WTC11 (cell line): ENCODE measurements at regions not wholly inside any gene's neighbourhood (a gene's known extent, or its start where the extent isn't known, plus 50 kb on each side); places are given as distances from the start of the nearest gene placed in this dataset.
A peak's percentile ranks its signal among the peaks of the same experiment; 100 is the strongest.
"Not testable (repeated sequence)": the region's sequence is repeated elsewhere in the genome, so short reads cannot be mapped to it uniquely, and the experiment has no call there.

ENCODE experiments used
- ATAC-seq: fragments of 200-7000 bp; cut with Tn5 transposase; 2 replicates; pipeline ENCODE4 v1.10.0; 2021; ENCODE audit warnings: mild to moderate bottlenecking, moderate library complexity
- CTCF ChIA-PET: fragments of 300-600 bp; sonication (Branson Sonifier 250); formaldehyde crosslinking; loops from one replicate; lab custom pipeline; 2021; ENCODE audit warnings: antibody characterized with exemption; lab: Charles Lee
- POLR2A ChIA-PET: fragments of 350-600 bp; sonication (Branson Sonifier 250); formaldehyde crosslinking; loops from one replicate; lab custom pipeline; 2021; ENCODE audit warnings: antibody characterized with exemption; lab: Charles Lee
- DNase-seq: peaks from one replicate; pipeline ENCODE4 v3.0.0; 2021; ENCODE audit warnings: low spot score
- H3K27ac Mint-ChIP-seq: 2 replicates; pipeline ENCODE4 v1.8.0; 2021; ENCODE audit warnings: mixed read lengths
- H3K27me3 Mint-ChIP-seq: 2 replicates; pipeline ENCODE4 v1.8.0; 2021; ENCODE audit warnings: low read depth, mild to moderate bottlenecking, moderate library complexity, mixed read lengths
- H3K36me3 Mint-ChIP-seq: 2 replicates; pipeline ENCODE4 v1.8.0; 2021; ENCODE audit warnings: mixed read lengths
- H3K4me1 Mint-ChIP-seq: 2 replicates; pipeline ENCODE4 v1.8.0; 2022; ENCODE audit warnings: mixed read lengths
- H3K4me3 Mint-ChIP-seq: 2 replicates; pipeline ENCODE4 v1.8.0; 2021; ENCODE audit warnings: mild to moderate bottlenecking, moderate library complexity, mixed read lengths
- H3K9me3 Mint-ChIP-seq: 2 replicates; pipeline ENCODE4 v1.8.0; 2021; ENCODE audit warnings: mixed read lengths
- ATF2 ChIP-seq: sonication (generic); formaldehyde crosslinking; IDR thresholded peaks from 2 replicates; pipeline ENCODE4 v1.8.1; 2022; ENCODE audit warnings: low read depth, missing genetic modification reagents, borderline replicate concordance
- CTCF ChIP-seq: fragments of 200-600 bp; IDR thresholded peaks from 2 replicates; pipeline ENCODE4 v1.8.0; 2022; ENCODE audit warnings: antibody characterized with exemption
- ERG ChIP-seq: fragments of 250-450 bp; sonication (Bioruptor Pico); IDR thresholded peaks from 2 replicates; pipeline ENCODE4 v1.8.0; 2021; ENCODE audit warnings: mild to moderate bottlenecking
- FOXK1 ChIP-seq: sonication (generic); formaldehyde crosslinking; IDR thresholded peaks from 2 replicates; pipeline ENCODE4 v1.8.0; 2022; ENCODE audit warnings: mild to moderate bottlenecking, moderate library complexity, missing genetic modification reagents
- GABPB1 ChIP-seq: sonication (generic); formaldehyde crosslinking; IDR thresholded peaks from 2 replicates; pipeline ENCODE4 v1.8.1; 2023; ENCODE audit warnings: mild to moderate bottlenecking, missing genetic modification reagents
- RELA ChIP-seq: sonication (generic); formaldehyde crosslinking; IDR thresholded peaks from 2 replicates; pipeline ENCODE4 v1.8.1; 2022; ENCODE audit warnings: missing genetic modification reagents, mild to moderate bottlenecking, borderline replicate concordance
- SMAD4 ChIP-seq: sonication (generic); formaldehyde crosslinking; IDR thresholded peaks from 2 replicates; pipeline ENCODE4 v1.8.0; 2022; ENCODE audit warnings: mild to moderate bottlenecking, missing genetic modification reagents
- TEAD4 ChIP-seq: sonication (generic); formaldehyde crosslinking; IDR thresholded peaks from 2 replicates; pipeline ENCODE4 v1.8.0; 2022; ENCODE audit warnings: mild to moderate bottlenecking, missing genetic modification reagents
- TP53 ChIP-seq: sonication (generic); formaldehyde crosslinking; IDR thresholded peaks from 2 replicates; pipeline ENCODE4 v1.8.1; 2023; ENCODE audit warnings: mild to moderate bottlenecking, missing genetic modification reagents
- ZNF138 ChIP-seq: sonication (generic); formaldehyde crosslinking; conservative IDR thresholded peaks from 2 replicates; pipeline ENCODE4 v1.8.1; 2022; ENCODE audit warnings: mild to moderate bottlenecking, moderate library complexity, missing genetic modification reagents
- ZNF416 ChIP-seq: fragments of 250-450 bp; sonication (Bioruptor Pico); IDR thresholded peaks from 2 replicates; pipeline ENCODE4 v1.9.0; 2021; ENCODE audit warnings: mild to moderate bottlenecking, inconsistent platforms
- ZNF532 ChIP-seq: fragments of 250-450 bp; sonication (Bioruptor Pico); IDR thresholded peaks from 2 replicates; pipeline ENCODE4 v1.9.0; 2021; ENCODE audit warnings: mild to moderate bottlenecking, borderline replicate concordance
- ZNF671 ChIP-seq: fragments of 250-450 bp; sonication (Bioruptor Pico); IDR thresholded peaks from 2 replicates; pipeline ENCODE4 v1.8.0; 2021; ENCODE audit warnings: mild to moderate bottlenecking

GRCh38 chr15:26261413-26261812 is 398.3 kb upstream of the ATP10A start:
- Mint-ChIP-seq H3K27me3 (no peaks in the 10 kb centered on the region), H3K27ac (no peak overlapping the region), H3K4me1 (peaks cover 20% of the 10 kb centered on the region)

GRCh38 chr15:26260517-26261133 is 397.5 kb upstream of the ATP10A start:
- TF ChIP-seq CTCF, result peak; percentile 81
- TF ChIP-seq ERG (CRISPR knock-in tag), result no peak
- no peak for TF ChIP-seq GABPB1 (CRISPR knock-in tag)
- H3K4me1 Mint-ChIP-seq, result peaks cover 20% of the 10 kb centered on the region
- DNase-seq, result peak; percentile 71
- H3K9me3 Mint-ChIP-seq, result no peaks in the 10 kb centered on the region
- no peak overlapping the region for H3K4me3 Mint-ChIP-seq
- ATAC-seq, result peak; percentile 98
- no peaks in the 10 kb centered on the region for H3K27me3 Mint-ChIP-seq
- ChIA-PET CTCF (interaction anchor here (0.6 to 4.9 kb wide), 36 partner anchors 9 to 752 kb away, joined by 3 to 50 read pairs (median 4); no protein-coding TSS in a partner anchor), POLR2A (no interaction called here)
- H3K27ac Mint-ChIP-seq, result no peak overlapping the region
- H3K36me3 Mint-ChIP-seq, result no peaks in the 10 kb centered on the region

More at GRCh38 chr15:26261413-26261812, 398.3 kb upstream of the ATP10A start:
- TF ChIP-seq RELA (CRISPR knock-in tag) (no peak), SMAD4 (CRISPR knock-in tag) (no peak), ZNF532 (CRISPR knock-in tag) (no peak), FOXK1 (no peak), ZNF671 (CRISPR knock-in tag) (no peak)
- DNase-seq (no peak), ATAC-seq (no peak)
- Mint-ChIP-seq H3K4me3 (no peak overlapping the region), H3K9me3 (no peaks in the 10 kb centered on the region), H3K36me3 (no peaks in the 10 kb centered on the region)
- ChIA-PET CTCF (interaction anchor here (0.8 to 4.9 kb wide), 22 partner anchors 15 to 753 kb away, joined by 3 to 50 read pairs (median 6); no protein-coding TSS in a partner anchor), POLR2A (no interaction called here)

- CTCF ChIA-PET, result interaction anchor here (1.1 to 4.9 kb wide), 8 partner anchors 10 to 164 kb away, joined by 4 to 50 read pairs (median 12); no protein-coding TSS in a partner anchor
- Mint-ChIP-seq H3K4me1 (peaks cover 20% of the 10 kb centered on the region), H3K27me3 (no peaks in the 10 kb centered on the region), H3K4me3 (no peak overlapping the region), H3K27ac (no peak overlapping the region), H3K9me3 (no peaks in the 10 kb centered on the region), H3K36me3 (peaks cover 4% of the 10 kb centered on the region; the same call in 1 of the 2 replicates)
- ATAC-seq (no peak), DNase-seq (no peak)
- POLR2A ChIA-PET, result no interaction called here
- TF ChIP-seq ATF2 (CRISPR knock-in tag), result no peak
- TF ChIP-seq ZNF416, result no peak
- no peak for TF ChIP-seq TEAD4 (CRISPR knock-in tag)
- TF ChIP-seq ZNF138 (CRISPR knock-in tag), result no peak
- TF ChIP-seq TP53 (CRISPR knock-in tag), result no peak
These were observed 396.5 kb upstream of the ATP10A start for GRCh38 chr15:26259581-26259980.

GRCh38 chr15:26244782-26245181 is 381.7 kb upstream of the ATP10A start:
- H3K4me3 Mint-ChIP-seq, ATAC-seq, DNase-seq, H3K27me3 Mint-ChIP-seq, POLR2A ChIA-PET: not testable (repeated sequence)
- Mint-ChIP-seq H3K36me3 (peaks cover 10% of the 10 kb centered on the region), H3K4me1 (peaks cover 50% of the 10 kb centered on the region), H3K27ac (peak overlapping the region; percentile 83; the same call in 1 of the 2 replicates), H3K9me3 (peaks cover 31% of the 10 kb centered on the region)
- CTCF ChIA-PET, result interaction anchor here (0.7 to 3.8 kb wide), 3 partner anchors 16 to 65 kb away, joined by 3 to 28 read pairs (median 5); no protein-coding TSS in a partner anchor
